Activated T-helper 2 cell treated with anti-CD3 and anti-CD28 coated beads, Interferon-gamma antibody, Interleukin-2, Interleukin-4, amounts not matched to agents 10 μg/mL and 5 μg/mL and 100 μg/mL, durations not matched to agents 14 hours and 24 hours and 36 hours (primary cell): ENCODE measurements at regions not wholly inside any gene's neighbourhood (a gene's known extent, or its start where the extent isn't known, plus 50 kb on each side); places are given as distances from the start of the nearest gene placed in this dataset.

Source experiments
- DNase-seq: peaks from one replicate; pipeline ENCODE4 v3.0.0; 2021; ENCODE audit warnings: low spot score
- H3K27ac Mint-ChIP-seq: one replicate; pipeline ENCODE4 v1.8.0; 2021; ENCODE audit warnings: mixed read lengths
- H3K27me3 Mint-ChIP-seq: one replicate; pipeline ENCODE4 v1.8.0; 2021; ENCODE audit warnings: low read depth, mixed read lengths
- H3K36me3 Mint-ChIP-seq: one replicate; pipeline ENCODE4 v1.8.0; 2021; ENCODE audit warnings: low read depth, mixed read lengths
- H3K4me1 Mint-ChIP-seq: one replicate; pipeline ENCODE4 v1.8.0; 2021; ENCODE audit warnings: low read depth, mixed read lengths
- H3K4me3 Mint-ChIP-seq: one replicate; pipeline ENCODE4 v1.8.0; 2021; ENCODE audit warnings: low read depth, mild to moderate bottlenecking, moderate library complexity, mixed read lengths
- H3K9me3 Mint-ChIP-seq: one replicate; pipeline ENCODE4 v1.8.0; 2021; ENCODE audit warnings: mixed read lengths
- intact Hi-C: fragments of 100-400 bp; cut with micrococcal nuclease; formaldehyde crosslinking; loops from one replicate; pipeline ENCODE4 v1.15.1; 2023

DNA sequence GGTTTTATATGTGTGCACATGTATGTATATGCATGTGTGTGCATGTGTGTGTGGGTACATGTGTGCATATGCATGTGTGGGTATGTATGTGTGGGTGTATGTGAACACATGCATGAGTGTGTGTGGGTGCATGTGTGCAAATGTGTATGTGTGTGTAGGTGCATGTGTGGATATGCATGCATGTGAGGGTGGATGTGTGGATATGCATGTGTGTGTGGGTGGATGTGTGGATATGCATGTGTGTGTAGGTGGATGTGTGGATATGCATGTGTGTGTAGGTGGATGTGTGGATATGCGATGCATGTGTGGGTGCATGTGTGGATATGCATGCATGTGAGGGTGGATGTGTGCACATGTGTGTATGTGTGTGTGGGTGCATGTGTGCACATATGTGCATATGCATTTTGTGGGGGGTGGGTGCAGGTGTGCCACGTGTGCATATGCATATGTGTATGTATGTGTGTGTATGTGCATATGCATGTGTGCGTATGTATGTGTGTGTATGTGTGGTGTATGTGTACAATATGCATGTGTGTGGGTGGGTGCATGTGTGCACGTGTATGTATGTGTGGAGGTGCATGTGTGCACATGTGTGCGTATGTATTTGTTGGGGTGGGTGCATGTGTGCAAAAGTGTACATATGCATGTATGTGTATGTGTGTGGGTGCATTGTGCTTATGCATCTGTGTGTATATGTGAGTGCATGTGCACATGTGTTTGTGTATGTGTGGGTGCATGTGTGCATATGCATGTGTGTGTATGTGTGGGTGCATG lies 144.2 kb downstream of the GAS1 start:
- Mint-ChIP-seq H3K4me3 (no peak overlapping the region), H3K9me3 (peaks cover 13% of the 10 kb centered on the region), H3K36me3 (no peaks in the 10 kb centered on the region), H3K27me3 (no peaks in the 10 kb centered on the region), H3K4me1 (no peaks in the 10 kb centered on the region), H3K27ac (no peak overlapping the region)
- DNase-seq, result no peak
- intact Hi-C loops, result no loop called here

DNA sequence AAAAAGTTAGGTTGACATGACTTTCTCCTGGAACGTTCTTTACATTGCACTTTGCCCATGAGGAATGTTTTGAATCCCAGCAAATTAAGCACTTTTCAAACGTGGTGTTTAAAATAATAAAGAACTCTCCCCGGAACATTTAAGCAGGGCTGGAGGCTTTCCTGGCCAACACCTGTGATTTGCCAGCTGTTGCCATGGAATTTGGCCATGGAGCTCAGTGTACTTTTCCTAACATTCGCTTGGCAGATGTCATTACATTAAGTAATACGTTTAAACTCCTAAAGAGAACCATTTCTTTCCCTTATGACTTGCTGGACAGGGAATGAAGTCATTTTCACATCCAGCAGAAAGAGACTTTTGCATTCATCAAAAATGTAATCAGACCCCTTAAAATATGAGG lies 146.1 kb downstream of the GAS1 start:
- DNase-seq, result no peak
- Mint-ChIP-seq H3K9me3 (peaks cover 13% of the 10 kb centered on the region), H3K4me1 (no peaks in the 10 kb centered on the region), H3K27ac (no peak overlapping the region), H3K4me3 (no peak overlapping the region), H3K36me3 (no peaks in the 10 kb centered on the region), H3K27me3 (no peaks in the 10 kb centered on the region)
- intact Hi-C loops, result no loop called here

DNA sequence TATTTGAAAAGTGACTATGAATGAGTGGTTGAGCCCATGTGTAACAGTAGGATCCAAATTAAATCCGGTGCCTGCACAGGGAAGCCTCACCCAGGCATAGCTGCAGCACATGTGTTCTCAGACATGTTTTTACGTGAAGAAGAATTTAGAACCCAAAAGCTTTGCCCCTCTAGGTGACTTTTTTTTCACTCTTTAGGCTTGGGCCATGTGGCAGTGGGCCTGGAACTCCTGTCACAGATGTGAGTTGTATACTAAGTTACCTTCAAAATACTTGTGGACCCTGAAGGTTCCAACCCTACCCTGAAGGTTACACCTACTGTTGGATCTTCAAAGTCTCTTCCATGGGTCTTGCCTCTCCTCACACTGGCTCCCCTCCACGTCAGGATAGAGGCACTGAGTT lies 146.6 kb downstream of the GAS1 start:
- Mint-ChIP-seq H3K4me3 (no peak overlapping the region), H3K27me3 (no peaks in the 10 kb centered on the region), H3K4me1 (no peaks in the 10 kb centered on the region), H3K27ac (no peak overlapping the region), H3K36me3 (no peaks in the 10 kb centered on the region), H3K9me3 (peaks cover 13% of the 10 kb centered on the region)
- intact Hi-C loops, result no loop called here
- DNase-seq, result no peak

DNA sequence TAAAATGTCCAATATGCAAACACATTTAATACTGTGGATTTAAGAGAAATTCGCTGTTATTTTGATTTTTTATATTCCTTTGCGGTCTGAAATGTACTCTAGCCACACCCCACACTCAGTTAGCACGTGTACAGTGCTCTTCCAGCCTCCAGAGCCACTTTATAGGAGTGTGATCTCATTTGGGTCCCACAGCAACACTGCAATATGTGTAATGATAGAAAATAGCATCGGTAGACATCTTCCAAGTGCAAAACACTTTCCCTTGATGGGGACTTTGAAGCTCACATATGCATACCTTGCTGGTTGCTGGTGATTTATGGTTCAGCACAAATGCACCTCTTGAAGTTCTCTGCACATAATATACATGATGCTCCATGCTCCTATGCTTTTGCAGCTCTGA lies 148.3 kb downstream of the GAS1 start:
- no peaks in the 10 kb centered on the region for H3K36me3 Mint-ChIP-seq
- DNase-seq, result no peak
- H3K9me3 Mint-ChIP-seq, result peaks cover 10% of the 10 kb centered on the region

DNA sequence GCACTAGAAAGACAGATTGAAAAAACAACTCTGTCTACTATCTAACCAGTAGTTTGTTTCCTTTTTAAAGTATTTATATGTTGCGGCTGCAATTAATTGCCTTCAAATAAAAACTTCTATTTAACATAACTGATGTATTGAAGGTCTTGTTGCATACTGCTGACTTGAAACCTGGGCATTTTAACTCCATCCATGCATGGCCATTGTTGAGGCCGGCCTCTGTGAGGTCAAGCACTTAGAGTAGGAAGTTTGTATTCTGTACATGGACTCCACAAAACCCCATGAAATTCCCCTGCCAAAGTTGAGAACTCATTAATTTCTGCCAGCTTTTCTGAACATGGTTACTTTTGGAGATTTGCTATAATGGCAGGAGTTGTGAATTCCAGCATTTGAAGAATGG lies 150.6 kb downstream of the GAS1 start:
- no peak for DNase-seq
- H3K27me3 Mint-ChIP-seq, result no peaks in the 10 kb centered on the region
- no peaks in the 10 kb centered on the region for H3K9me3 Mint-ChIP-seq

More for the DNA sequence above, 148.3 kb downstream of the GAS1 start:
- Mint-ChIP-seq H3K27ac (no peak overlapping the region), H3K27me3 (no peaks in the 10 kb centered on the region), H3K4me3 (no peak overlapping the region), H3K4me1 (no peaks in the 10 kb centered on the region)
- intact Hi-C loops, result no loop called here

DNA sequence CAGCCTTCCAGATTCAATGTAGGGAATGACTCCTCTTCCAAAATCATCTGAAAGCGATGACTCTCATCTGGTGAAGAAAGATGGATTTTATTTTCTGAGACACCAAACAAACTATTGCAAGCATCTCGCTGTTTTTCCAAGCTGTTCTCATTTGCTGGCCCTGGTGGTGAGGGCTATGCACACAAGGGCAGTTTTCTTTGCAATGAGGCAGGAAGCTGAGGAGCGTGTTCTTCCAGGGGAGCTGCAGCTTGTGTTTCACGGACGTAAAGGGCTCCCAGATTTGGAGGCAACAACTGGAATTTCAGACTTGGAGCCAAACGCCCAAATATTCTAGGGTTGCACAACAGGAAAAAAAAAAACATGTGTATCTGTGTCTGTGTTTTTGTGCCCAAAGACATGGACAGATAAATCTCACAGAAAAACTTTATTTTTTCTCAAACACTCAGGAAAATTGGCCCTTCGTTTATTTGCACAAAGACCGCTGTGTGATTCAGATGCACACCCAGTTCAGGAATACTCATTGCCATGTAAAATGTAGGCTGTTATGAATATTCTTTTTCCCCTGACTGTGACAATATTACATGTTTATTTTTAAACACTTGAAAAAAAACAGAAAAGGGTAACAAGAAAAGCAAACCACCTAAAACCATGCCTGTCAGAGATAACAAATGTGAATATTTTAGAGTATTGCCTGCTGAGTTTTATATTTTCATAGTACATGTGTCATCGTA lies 151.3 kb downstream of the GAS1 start:
- no peaks in the 10 kb centered on the region for H3K27me3 Mint-ChIP-seq
- DNase-seq, result no peak
- intact Hi-C loops, result no loop called here
- H3K27ac Mint-ChIP-seq, result no peak overlapping the region
- no peaks in the 10 kb centered on the region for H3K36me3 Mint-ChIP-seq
- H3K4me3 Mint-ChIP-seq, result no peak overlapping the region
- H3K4me1 Mint-ChIP-seq, result no peaks in the 10 kb centered on the region
- no peaks in the 10 kb centered on the region for H3K9me3 Mint-ChIP-seq

More for the DNA sequence above, 150.6 kb downstream of the GAS1 start:
- Mint-ChIP-seq H3K27ac (no peak overlapping the region), H3K36me3 (no peaks in the 10 kb centered on the region), H3K4me1 (no peaks in the 10 kb centered on the region), H3K4me3 (no peak overlapping the region)
- intact Hi-C loops, result no loop called here

DNA sequence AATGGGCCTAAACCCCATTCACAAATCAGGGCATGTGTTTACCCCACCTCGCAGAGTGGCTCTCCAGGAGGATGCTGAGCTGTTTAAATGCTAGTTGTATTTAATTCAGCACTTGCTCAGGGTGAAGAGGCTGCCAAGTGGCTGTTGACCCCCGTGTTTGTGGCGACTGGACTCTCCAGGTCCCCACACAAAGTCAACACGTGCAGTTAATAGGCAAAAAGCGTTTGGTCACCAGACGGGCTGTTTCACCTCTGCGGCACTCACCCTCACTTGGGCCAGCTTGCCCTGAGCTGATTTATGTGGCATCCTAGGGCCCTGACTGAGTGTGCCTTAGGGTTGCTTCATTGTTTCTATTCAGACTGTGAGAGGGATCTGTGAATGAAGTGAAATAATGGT lies 152.3 kb downstream of the GAS1 start:
- Mint-ChIP-seq H3K9me3 (no peaks in the 10 kb centered on the region), H3K27me3 (no peaks in the 10 kb centered on the region), H3K27ac (no peak overlapping the region), H3K4me1 (no peaks in the 10 kb centered on the region), H3K4me3 (no peak overlapping the region), H3K36me3 (no peaks in the 10 kb centered on the region)
- DNase-seq, result no peak
- intact Hi-C loops, result no loop called here

DNA sequence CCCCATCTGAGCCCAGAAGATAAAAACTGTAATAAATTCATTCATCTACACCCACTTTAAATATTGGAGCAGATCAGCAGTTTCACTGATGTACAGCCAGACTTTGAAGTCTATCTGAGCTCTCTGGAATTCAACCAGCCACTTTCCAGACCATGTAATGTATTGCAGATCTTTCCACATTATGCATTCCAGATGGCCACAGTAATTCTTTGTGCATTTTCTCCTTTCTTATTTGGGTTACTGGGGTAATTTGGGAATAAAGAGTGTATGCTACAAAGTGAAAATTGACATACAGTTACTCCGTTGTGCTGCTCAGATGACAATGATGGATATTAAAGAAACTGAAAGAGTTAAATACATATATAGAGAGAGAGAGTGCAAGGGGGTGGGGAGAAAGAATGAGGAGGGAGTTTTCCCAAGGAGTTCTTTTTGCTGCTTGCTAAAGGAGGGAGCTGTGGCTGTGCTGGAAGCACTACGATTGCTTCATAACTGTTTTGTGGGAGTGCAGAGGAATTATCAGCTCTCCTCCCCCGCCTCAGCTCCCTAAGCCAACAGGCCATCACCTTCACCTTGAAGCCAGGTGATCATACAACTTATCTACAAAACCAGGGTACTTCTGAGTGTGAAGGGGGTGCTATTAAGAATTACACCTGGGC lies 152.8 kb downstream of the GAS1 start:
- Mint-ChIP-seq H3K4me1 (no peaks in the 10 kb centered on the region), H3K27me3 (no peaks in the 10 kb centered on the region), H3K9me3 (no peaks in the 10 kb centered on the region), H3K4me3 (no peak overlapping the region), H3K27ac (no peak overlapping the region), H3K36me3 (no peaks in the 10 kb centered on the region)
- DNase-seq, result no peak
- intact Hi-C loops, result no loop called here

DNA sequence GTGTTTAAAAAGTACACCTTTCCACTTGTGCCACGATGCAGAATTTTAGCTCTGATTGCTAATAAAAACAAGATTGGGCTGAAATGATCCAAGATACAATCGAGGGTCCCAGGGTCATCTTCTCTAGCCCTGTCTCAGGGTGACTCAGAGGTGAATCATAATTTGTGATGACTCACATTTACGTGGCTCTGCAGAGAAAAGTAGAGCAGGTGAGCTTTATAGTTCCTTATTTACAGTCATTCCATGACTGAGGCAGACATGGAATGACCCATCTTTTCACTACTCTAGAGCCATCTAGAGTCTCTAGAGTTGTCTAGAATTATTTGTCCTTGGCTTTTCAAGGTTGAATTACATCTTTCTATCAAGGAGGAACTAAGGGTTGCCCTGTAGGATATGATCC lies 155.2 kb downstream of the GAS1 start:
- Mint-ChIP-seq H3K4me1 (no peaks in the 10 kb centered on the region), H3K9me3 (no peaks in the 10 kb centered on the region), H3K4me3 (no peak overlapping the region), H3K36me3 (no peaks in the 10 kb centered on the region), H3K27ac (no peak overlapping the region), H3K27me3 (no peaks in the 10 kb centered on the region)
- no peak for DNase-seq
- intact Hi-C loops, result no loop called here

DNA sequence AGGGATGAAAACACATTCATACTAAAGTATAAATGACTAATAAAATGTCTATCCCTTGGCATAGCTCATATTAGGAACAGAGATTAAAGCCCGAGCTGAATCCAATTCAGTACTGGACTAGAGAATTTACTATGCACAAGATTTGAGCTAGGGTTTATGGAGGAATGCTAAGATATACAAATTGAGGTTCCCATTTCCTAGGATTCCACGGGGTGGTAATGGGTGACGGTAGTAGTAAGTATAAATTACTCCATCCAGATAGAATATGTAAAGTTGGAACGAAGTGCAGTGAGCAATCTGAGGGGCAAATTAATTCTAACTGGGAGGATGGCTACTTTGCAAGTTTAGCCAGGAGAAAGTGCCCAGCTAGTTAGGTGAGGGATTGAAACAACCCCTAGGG lies 156.5 kb downstream of the GAS1 start:
- no peaks in the 10 kb centered on the region for H3K9me3 Mint-ChIP-seq
- no peaks in the 10 kb centered on the region for H3K27me3 Mint-ChIP-seq
- intact Hi-C loops, result no loop called here
- no peak overlapping the region for H3K27ac Mint-ChIP-seq
- H3K4me3 Mint-ChIP-seq, result no peak overlapping the region
- no peaks in the 10 kb centered on the region for H3K36me3 Mint-ChIP-seq
- no peak for DNase-seq
- H3K4me1 Mint-ChIP-seq, result no peaks in the 10 kb centered on the region

DNA sequence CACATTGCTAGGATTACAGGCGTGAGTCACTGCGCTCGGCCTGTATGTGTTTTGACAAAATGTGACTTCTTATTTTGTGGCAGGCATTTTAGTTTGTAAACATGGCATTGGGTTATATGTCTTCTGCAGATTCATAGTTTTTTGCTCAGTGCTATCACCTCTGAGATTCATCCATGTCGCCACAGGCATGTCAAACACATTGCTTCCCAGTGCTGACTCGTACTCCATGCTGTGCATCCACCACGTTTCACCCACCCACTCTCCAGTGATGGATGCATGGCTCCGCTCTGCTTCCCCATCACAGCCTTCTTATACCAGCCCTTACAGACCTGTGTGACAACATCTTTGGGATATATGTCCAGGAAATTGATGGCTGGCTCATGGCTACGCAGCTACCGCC lies 158.8 kb downstream of the GAS1 start:
- Mint-ChIP-seq H3K4me1 (no peaks in the 10 kb centered on the region), H3K9me3 (no peaks in the 10 kb centered on the region), H3K27ac (no peak overlapping the region), H3K36me3 (no peaks in the 10 kb centered on the region), H3K27me3 (no peaks in the 10 kb centered on the region), H3K4me3 (no peak overlapping the region)
- intact Hi-C loops, result no loop called here
- DNase-seq, result no peak

DNA sequence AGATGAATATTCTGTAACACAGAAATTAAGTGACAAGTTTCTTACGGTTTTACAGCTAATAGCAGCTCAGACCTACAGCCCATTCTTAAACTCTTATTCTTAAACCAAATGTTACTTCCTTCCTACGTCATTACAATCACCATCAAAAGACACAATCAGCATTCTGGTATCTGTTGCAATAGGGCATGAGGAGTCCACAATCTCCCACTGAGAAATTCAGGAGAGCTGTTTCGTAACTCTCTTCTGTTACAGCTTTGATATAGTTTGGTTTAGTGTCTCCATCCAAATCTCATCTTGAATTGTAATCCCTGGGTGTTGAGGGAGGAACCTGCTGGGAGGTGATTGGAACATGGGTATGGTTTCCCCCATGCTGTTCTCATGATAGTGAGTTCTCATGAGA lies 163.4 kb downstream of the GAS1 start:
- Mint-ChIP-seq H3K4me1 (no peaks in the 10 kb centered on the region), H3K9me3 (no peaks in the 10 kb centered on the region), H3K27ac (no peak overlapping the region), H3K36me3 (no peaks in the 10 kb centered on the region), H3K27me3 (no peaks in the 10 kb centered on the region), H3K4me3 (no peak overlapping the region)
- intact Hi-C loops, result no loop called here
- DNase-seq, result no peak

DNA sequence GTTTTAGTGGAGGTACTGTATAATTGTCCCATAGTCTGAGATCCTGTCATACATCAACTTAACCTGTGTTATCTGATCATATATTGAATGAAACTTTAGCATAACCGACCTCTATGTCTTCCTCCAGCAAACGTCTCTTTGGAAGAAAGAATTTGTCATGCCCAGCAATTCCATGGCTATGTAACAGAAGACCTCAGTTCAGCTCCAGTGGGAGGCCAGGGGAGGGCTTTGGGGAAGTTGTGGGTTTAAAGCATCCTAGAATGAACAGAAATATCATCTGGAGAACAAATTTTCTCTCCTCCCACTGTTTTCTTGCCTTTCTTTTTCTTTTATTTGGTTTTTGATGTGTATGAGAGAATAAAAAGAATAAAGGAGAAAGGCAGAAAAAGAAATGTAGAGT lies 164.5 kb downstream of the GAS1 start:
- H3K4me3 Mint-ChIP-seq, result no peak overlapping the region
- H3K9me3 Mint-ChIP-seq, result no peaks in the 10 kb centered on the region
- no peaks in the 10 kb centered on the region for H3K36me3 Mint-ChIP-seq
- intact Hi-C loops, result no loop called here
- no peaks in the 10 kb centered on the region for H3K27me3 Mint-ChIP-seq
- no peak overlapping the region for H3K27ac Mint-ChIP-seq
- DNase-seq, result no peak
- no peaks in the 10 kb centered on the region for H3K4me1 Mint-ChIP-seq
